Stomach (tissue), 8 donors: ENCODE measurements at regions not wholly inside any gene's neighbourhood (a gene's known extent, or its start where the extent isn't known, plus 50 kb on each side); places are given as distances from the start of the nearest gene placed in this dataset.

Source experiments
- DNase-seq, 2 donors: peaks; one replicate each; pipeline versions ENCODE4 v3.0.0 to v3.0.0-alpha.2; 2013 to 2019
- H3K27ac ChIP-seq, 5 donors: fragments of 200-600 bp in 4 of 5; sonication (generic) in 4 of 5; one replicate each; pipeline ENCODE4 v1.5.1; 2013 to 2019; ENCODE audit warnings: mild to moderate bottlenecking in 1 of 5, moderate library complexity in 1 of 5
- H3K27me3 ChIP-seq, 3 donors: fragments of 200-600 bp; sonication (generic); one replicate each; pipeline ENCODE4 v1.5.1; 2017 to 2019; ENCODE audit warnings: mixed run types in 1 of 3
- H3K36me3 ChIP-seq, 4 donors: fragments of 200-600 bp; sonication (generic); 1 replicate in 3 of 4; 2 replicates in 1 of 4; pipeline ENCODE4 v1.5.1; 2016 to 2019
- H3K4me1 ChIP-seq, 4 donors: fragments of 200-600 bp; sonication (generic); one replicate each; pipeline ENCODE4 v1.5.1; 2016 to 2019
- H3K4me3 ChIP-seq, 4 donors: fragments of 200-600 bp; sonication (generic) in 3 of 4; one replicate each; pipeline ENCODE4 v1.5.1; 2016 to 2019; ENCODE audit warnings: mild to moderate bottlenecking in 1 of 4
- H3K9me3 ChIP-seq, 4 donors: fragments of 200-600 bp; sonication (generic); one replicate each; pipeline ENCODE4 v1.5.1; 2016 to 2019
- EP300 ChIP-seq: sonication (generic); formaldehyde crosslinking; IDR thresholded peaks from one replicate; pipeline ENCODE4 v1.6.1; 2017; ENCODE audit warnings: antibody characterized with exemption
- POLR2A ChIP-seq, 4 donors: fragments of 450-650 bp; IDR thresholded peaks; one replicate each; pipeline ENCODE4 v1.6.1; 2016; ENCODE audit warnings: antibody characterized with exemption in 4 of 4, control low read depth in 2 of 4, mild to moderate bottlenecking in 1 of 4, moderate library complexity in 1 of 4
- POLR2AphosphoS5 ChIP-seq, 3 donors: sonication (generic); formaldehyde crosslinking; IDR thresholded peaks; one replicate each; pipeline ENCODE4 v1.6.1; 2016; ENCODE audit warnings: antibody characterized with exemption in 3 of 3
- WGBS, 5 donors: extraction: QIAGEN DNeasy Blood & Tissue Kit in 3 of 5; methylation state at CpG; one replicate each; pipeline versions ENCODE4 v1.1.5 to v1.1.7; 2013 to 2018; 5-methylcytosine and 5-hydroxymethylcytosine counted together
- intact Hi-C: fragments of 100-400 bp; cut with DNase I; formaldehyde crosslinking; loops from one replicate; pipeline ENCODE4 v1.15.1; 2023; ENCODE audit warnings: low total_unique reads
- TF ChIP-seq, protein P1 (sequence below), 7 experiments: fragments of 450-650 bp in 4 of 7; fragments of 200-600 bp in 3 of 7; sonication (generic) in 3 of 7; IDR thresholded peaks; one replicate each; pipeline ENCODE4 v1.5.1; 2016 to 2019; ENCODE audit warnings: antibody characterized with exemption in 7 of 7, control low read depth in 2 of 7, mild to moderate bottlenecking in 1 of 7
- donor health status: healthy with polysubstance abuse.
- donor health status: Bipolar disorder and iron deficiency.
- donor health status: healthy.

DNA sequence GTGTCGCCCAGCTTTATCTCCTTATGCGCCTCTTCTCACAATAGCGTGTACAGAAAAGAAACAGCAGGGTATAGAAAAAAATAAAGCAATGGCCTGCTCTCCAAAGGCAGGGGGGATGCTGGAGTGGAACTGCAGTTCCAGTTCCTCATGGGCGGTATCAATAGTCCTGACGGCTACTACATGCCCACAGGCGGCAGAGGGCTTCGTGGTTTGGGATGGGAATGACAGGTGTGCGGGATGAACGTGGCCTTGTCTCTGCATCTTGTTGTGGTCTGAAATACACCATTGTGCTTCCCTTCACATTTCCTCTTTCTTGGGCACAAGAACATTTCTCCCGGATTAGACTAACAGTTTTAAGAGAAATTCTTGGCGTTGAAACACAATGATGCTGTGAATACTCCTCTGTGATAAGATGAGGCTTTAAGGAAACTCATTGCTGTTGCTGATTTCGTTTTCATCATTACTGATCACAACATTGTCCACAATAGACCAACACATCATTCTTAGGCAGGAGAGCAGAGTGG is 124.1 kb upstream of the IGFBP7 start:
- Histone ChIP-seq H3K36me3 (no peaks in the 10 kb centered on the region), H3K4me3 (no peak overlapping the region), H3K27ac (no peak overlapping the region), H3K9me3 (no peaks in the 10 kb centered on the region), H3K27me3 (no peaks in the 10 kb centered on the region), H3K4me1 (peaks cover 0 to 20% (median 3%) of the 10 kb centered on the region in 4 donors)
- intact Hi-C loops: no loop called here
- TF ChIP-seq, protein P1, sequence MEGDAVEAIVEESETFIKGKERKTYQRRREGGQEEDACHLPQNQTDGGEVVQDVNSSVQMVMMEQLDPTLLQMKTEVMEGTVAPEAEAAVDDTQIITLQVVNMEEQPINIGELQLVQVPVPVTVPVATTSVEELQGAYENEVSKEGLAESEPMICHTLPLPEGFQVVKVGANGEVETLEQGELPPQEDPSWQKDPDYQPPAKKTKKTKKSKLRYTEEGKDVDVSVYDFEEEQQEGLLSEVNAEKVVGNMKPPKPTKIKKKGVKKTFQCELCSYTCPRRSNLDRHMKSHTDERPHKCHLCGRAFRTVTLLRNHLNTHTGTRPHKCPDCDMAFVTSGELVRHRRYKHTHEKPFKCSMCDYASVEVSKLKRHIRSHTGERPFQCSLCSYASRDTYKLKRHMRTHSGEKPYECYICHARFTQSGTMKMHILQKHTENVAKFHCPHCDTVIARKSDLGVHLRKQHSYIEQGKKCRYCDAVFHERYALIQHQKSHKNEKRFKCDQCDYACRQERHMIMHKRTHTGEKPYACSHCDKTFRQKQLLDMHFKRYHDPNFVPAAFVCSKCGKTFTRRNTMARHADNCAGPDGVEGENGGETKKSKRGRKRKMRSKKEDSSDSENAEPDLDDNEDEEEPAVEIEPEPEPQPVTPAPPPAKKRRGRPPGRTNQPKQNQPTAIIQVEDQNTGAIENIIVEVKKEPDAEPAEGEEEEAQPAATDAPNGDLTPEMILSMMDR (IDR thresholded peaks at IDR 0.05): no peak
- TF ChIP-seq POLR2AphosphoS5 (IDR thresholded peaks at IDR 0.05) (no peak), EP300 (no peak), POLR2A (IDR thresholded peaks at IDR 0.05) (no peak)
- 73 to 82% (median 79%) methylated on average over 12 of the region's 12 CpGs for WGBS, 5 donors
- DNase-seq: no peak

DNA sequence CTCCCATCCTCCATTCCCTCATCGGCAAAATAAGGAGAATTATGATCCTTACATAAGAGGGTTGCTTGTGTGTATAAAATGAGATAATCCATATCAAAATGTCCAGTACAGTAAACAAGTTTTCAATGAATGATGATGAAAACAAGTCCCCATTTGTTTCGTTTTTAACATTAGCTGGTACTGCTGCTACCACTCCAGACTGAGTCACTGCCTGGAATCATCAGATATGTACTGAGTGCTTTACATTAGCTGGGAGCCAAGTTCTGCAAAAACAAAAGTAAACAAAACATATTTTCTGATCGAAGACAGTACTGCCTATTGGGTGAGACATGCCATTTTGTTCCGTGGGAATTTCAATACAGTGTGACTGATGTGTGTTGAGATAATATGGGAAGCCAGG is 123.2 kb upstream of the IGFBP7 start:
- intact Hi-C loops: no loop called here
- Histone ChIP-seq H3K27ac (no peak overlapping the region), H3K36me3 (no peaks in the 10 kb centered on the region), H3K4me1 (peaks cover 0 to 20% (median 3%) of the 10 kb centered on the region in 4 donors), H3K4me3 (no peak overlapping the region), H3K27me3 (no peaks in the 10 kb centered on the region), H3K9me3 (no peaks in the 10 kb centered on the region)
- peak in 1 of 2 donors; percentile 36 for DNase-seq
- TF ChIP-seq POLR2A (IDR thresholded peaks at IDR 0.05): no peak
- TF ChIP-seq POLR2AphosphoS5 (IDR thresholded peaks at IDR 0.05): peak in 1 of 3 donors; percentile 22
- WGBS, 5 donors: 11 to 23% (median 18%) methylated on average over 4 of the region's 4 CpGs

DNA sequence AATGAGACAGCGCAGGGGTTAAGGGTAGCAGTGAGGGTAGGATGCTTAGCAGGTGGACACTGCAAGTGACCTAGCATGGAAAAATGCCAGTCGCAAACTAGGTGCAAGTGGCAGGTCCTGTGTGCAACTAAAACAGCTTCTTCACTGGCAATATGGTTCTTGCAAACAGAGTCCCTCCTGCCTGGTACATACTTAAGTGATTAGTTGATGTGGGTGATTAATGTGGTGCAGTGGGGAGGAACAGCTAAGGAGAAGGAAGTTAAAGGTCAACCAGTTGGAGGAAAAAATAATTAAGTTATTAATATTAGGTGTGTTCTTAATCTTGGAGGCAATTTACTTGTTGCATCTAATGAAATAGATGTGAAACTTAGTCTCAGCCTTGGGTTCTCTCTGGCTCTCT is 121.6 kb upstream of the IGFBP7 start:
- Histone ChIP-seq H3K4me1 (peaks cover 0 to 20% (median 3%) of the 10 kb centered on the region in 4 donors), H3K36me3 (no peaks in the 10 kb centered on the region), H3K27ac (no peak overlapping the region), H3K27me3 (no peaks in the 10 kb centered on the region), H3K9me3 (no peaks in the 10 kb centered on the region), H3K4me3 (no peak overlapping the region)
- intact Hi-C loops: no loop called here
- DNase-seq: no peak
- TF ChIP-seq EP300 (no peak), POLR2AphosphoS5 (IDR thresholded peaks at IDR 0.05) (no peak), POLR2A (IDR thresholded peaks at IDR 0.05) (no peak)
- TF ChIP-seq, protein P1 (IDR thresholded peaks at IDR 0.05): no peak
- 86 to 97% (median 93%) methylated on average over 2 of the region's 2 CpGs for WGBS, 5 donors

DNA sequence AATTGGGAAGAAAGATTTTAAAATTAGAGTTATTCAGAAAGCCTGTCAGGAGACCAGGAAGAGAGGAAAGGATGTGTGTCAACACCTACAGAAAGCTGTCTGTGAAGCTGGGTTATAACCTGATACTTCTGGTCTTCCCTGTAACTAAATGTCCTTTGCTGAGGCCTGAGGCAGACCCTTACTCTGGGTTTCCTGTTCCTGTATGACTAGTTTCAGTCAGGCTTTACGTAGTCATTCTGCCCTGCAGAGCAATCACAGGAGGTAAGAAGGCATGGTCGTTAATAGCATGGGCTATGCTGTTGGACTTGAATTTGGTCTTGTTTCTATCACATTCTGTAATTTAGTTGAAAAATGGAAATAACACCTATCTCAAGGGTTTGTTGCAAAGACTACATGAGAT is 110.5 kb upstream of the IGFBP7 start:
- no peaks in the 10 kb centered on the region for H3K36me3 ChIP-seq
- 65 to 80% (median 73%) methylated on average over 2 of the region's 2 CpGs for WGBS, 5 donors

DNA sequence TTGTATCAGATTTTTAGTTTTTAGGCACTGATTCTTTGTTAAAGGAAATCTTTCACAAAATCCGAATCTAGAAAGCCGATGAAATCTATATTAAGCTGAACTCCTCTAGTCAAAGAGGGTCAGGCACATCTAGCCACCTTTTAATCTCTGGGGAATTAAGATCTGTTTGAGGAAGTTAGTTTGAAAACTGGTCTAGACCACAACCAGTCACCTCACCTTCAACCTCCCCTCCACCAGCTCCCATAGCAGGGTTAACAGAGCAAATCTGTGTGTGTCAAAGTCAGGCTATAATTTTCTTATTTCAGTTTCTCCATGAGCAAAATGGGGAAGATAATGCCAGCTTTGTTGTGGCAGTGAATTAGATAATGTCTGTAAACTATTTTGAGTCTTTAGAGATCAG is 110.0 kb upstream of the IGFBP7 start:
- WGBS, 5 donors: 85 to 94% (median 90%) methylated on average over 2 of the region's 2 CpGs
- H3K9me3 ChIP-seq: no peaks in the 10 kb centered on the region
- no peaks in the 10 kb centered on the region for H3K27me3 ChIP-seq

More for the DNA sequence above, 110.5 kb upstream of the IGFBP7 start:
- H3K4me3 ChIP-seq: no peak overlapping the region
- H3K27ac ChIP-seq: no peak overlapping the region
- no peaks in the 10 kb centered on the region for H3K27me3 ChIP-seq
- intact Hi-C loops: no loop called here
- TF ChIP-seq POLR2A (IDR thresholded peaks at IDR 0.05) (no peak), POLR2AphosphoS5 (IDR thresholded peaks at IDR 0.05) (no peak), EP300 (no peak)
- TF ChIP-seq, protein P1 (IDR thresholded peaks at IDR 0.05): no peak
- H3K9me3 ChIP-seq: no peaks in the 10 kb centered on the region
- H3K4me1 ChIP-seq: no peaks in the 10 kb centered on the region
- DNase-seq: no peak

More for the DNA sequence above, 110.0 kb upstream of the IGFBP7 start:
- intact Hi-C loops: no loop called here
- no peak for DNase-seq
- H3K27ac ChIP-seq: no peak overlapping the region
- no peaks in the 10 kb centered on the region for H3K4me1 ChIP-seq
- H3K4me3 ChIP-seq: no peak overlapping the region
- H3K36me3 ChIP-seq: no peaks in the 10 kb centered on the region
- TF ChIP-seq POLR2A (IDR thresholded peaks at IDR 0.05) (no peak), EP300 (no peak), POLR2AphosphoS5 (IDR thresholded peaks at IDR 0.05) (no peak)
- TF ChIP-seq, protein P1 (IDR thresholded peaks at IDR 0.05): no peak
